Stimulated activated effector memory CD8-positive, alpha-beta T cell treated with anti-CD3 and anti-CD28 coated beads, Interleukin-12 subunit alpha, Interleukin-12 subunit beta, amount 100 ng/mL, for 72 hours (primary cell): ENCODE measurements at regions not wholly inside any gene's neighbourhood (a gene's known extent, or its start where the extent isn't known, plus 50 kb on each side); places are given as distances from the start of the nearest gene placed in this dataset.

Experiments used
- ATAC-seq: fragments of 150-1000 bp; cut with Tn5 transposase; 2 replicates; pipeline ENCODE4 v1.10.0; 2021
- DNase-seq, 2 donors: peaks; one replicate each; pipeline ENCODE4 v3.0.0; 2021 to 2022; ENCODE audit warnings: low spot score in 2 of 2
- H3K27ac Mint-ChIP-seq: one replicate; pipeline ENCODE4 v1.8.0; 2022; ENCODE audit warnings: mild to moderate bottlenecking, mixed read lengths
- H3K36me3 Mint-ChIP-seq: one replicate; pipeline ENCODE4 v1.8.0; 2022; ENCODE audit warnings: mild to moderate bottlenecking, mixed read lengths
- H3K4me1 Mint-ChIP-seq: one replicate; pipeline ENCODE4 v1.8.0; 2022; ENCODE audit warnings: mixed read lengths
- H3K4me3 Mint-ChIP-seq: one replicate; pipeline ENCODE4 v1.8.0; 2022; ENCODE audit warnings: mild to moderate bottlenecking, mixed read lengths
- H3K9me3 Mint-ChIP-seq: one replicate; pipeline ENCODE4 v1.8.0; 2022; ENCODE audit warnings: mixed read lengths

DNA sequence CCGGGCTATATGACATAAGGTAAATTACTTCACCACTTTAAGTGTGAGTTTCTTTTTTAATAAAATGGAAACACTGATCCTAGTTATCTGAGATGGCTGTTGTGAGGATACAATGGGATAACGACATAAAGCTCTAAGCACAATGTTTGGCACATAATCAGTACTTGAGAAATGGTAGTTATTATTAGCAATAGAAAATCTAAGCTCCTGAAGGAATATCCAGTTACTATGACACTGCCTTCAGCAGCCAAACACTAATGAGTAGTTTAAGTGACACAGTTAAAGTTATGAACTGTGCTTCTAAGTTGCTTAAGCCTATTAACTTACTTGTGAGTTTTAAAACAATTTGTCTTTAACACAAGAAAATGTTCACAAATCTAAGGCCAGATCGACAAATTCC is 96.8 kb downstream of the ELAPOR2 start:
- H3K36me3 Mint-ChIP-seq: no peaks in the 10 kb centered on the region
- no peak overlapping the region for H3K27ac Mint-ChIP-seq
- ATAC-seq (no peak), DNase-seq (no peak)
- no peaks in the 10 kb centered on the region for H3K4me1 Mint-ChIP-seq
- no peak overlapping the region for H3K4me3 Mint-ChIP-seq
- no peaks in the 10 kb centered on the region for H3K9me3 Mint-ChIP-seq

- ATAC-seq (no peak), DNase-seq (no peak)
- Mint-ChIP-seq H3K4me3 (no peak overlapping the region), H3K27ac (no peak overlapping the region), H3K4me1 (no peaks in the 10 kb centered on the region), H3K9me3 (no peaks in the 10 kb centered on the region), H3K36me3 (no peaks in the 10 kb centered on the region)
Observed at GRCh38 chr7:86961686-86962085, 97.8 kb downstream of the ELAPOR2 start.

- no peak overlapping the region for H3K4me3 Mint-ChIP-seq
- H3K9me3 Mint-ChIP-seq: no peaks in the 10 kb centered on the region
- no peaks in the 10 kb centered on the region for H3K4me1 Mint-ChIP-seq
- no peaks in the 10 kb centered on the region for H3K36me3 Mint-ChIP-seq
- H3K27ac Mint-ChIP-seq: no peak overlapping the region
- no peak for DNase-seq
- ATAC-seq: no peak
Observed at GRCh38 chr7:86958380-86958779, 101.1 kb downstream of the ELAPOR2 start.

GRCh38 chr7:86956567-86956966 is 102.9 kb downstream of the ELAPOR2 start:
- no peak overlapping the region for H3K27ac Mint-ChIP-seq
- DNase-seq (no peak), ATAC-seq (no peak)
- no peak overlapping the region for H3K4me3 Mint-ChIP-seq
- no peaks in the 10 kb centered on the region for H3K4me1 Mint-ChIP-seq
- H3K36me3 Mint-ChIP-seq: no peaks in the 10 kb centered on the region
- no peaks in the 10 kb centered on the region for H3K9me3 Mint-ChIP-seq

GRCh38 chr7:86955895-86956503 is 103.5 kb downstream of the ELAPOR2 start:
- no peak overlapping the region for H3K4me3 Mint-ChIP-seq
- ATAC-seq (no peak), DNase-seq (no peak)
- H3K36me3 Mint-ChIP-seq: no peaks in the 10 kb centered on the region
- no peaks in the 10 kb centered on the region for H3K4me1 Mint-ChIP-seq
- H3K9me3 Mint-ChIP-seq: no peaks in the 10 kb centered on the region
- no peak overlapping the region for H3K27ac Mint-ChIP-seq

DNA sequence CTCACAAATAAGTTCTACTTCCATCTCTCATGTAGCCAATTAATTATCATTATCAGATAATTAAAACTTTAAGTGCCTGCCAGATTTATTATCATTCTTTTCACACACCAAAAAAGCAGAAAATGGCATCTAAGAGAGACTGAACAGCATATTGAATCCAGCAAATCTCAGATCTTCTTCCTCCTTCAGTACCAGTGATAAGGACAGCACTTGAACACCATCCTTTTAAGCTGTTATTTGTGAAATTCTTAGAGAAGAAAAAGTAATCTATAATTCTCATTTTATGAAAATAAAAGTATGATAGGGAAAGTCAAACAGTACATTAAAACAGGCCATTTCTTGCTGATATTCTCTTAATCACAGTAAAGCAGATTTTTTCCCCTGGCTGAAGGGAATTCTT is 104.5 kb downstream of the ELAPOR2 start:
- Mint-ChIP-seq H3K9me3 (no peaks in the 10 kb centered on the region), H3K4me3 (no peak overlapping the region), H3K4me1 (no peaks in the 10 kb centered on the region), H3K36me3 (no peaks in the 10 kb centered on the region), H3K27ac (no peak overlapping the region)
- DNase-seq (no peak), ATAC-seq (no peak)

GRCh38 chr7:86953653-86954336 is 105.7 kb downstream of the ELAPOR2 start:
- ATAC-seq: no peak

GRCh38 chr7:86953219-86953618 is 106.2 kb downstream of the ELAPOR2 start:
- DNase-seq: no peak

More at GRCh38 chr7:86953653-86954336, 105.7 kb downstream of the ELAPOR2 start:
- Mint-ChIP-seq H3K36me3 (no peaks in the 10 kb centered on the region), H3K9me3 (no peaks in the 10 kb centered on the region), H3K4me3 (no peak overlapping the region), H3K4me1 (peaks cover 2% of the 10 kb centered on the region), H3K27ac (no peak overlapping the region)
- no peak for DNase-seq

DNA sequence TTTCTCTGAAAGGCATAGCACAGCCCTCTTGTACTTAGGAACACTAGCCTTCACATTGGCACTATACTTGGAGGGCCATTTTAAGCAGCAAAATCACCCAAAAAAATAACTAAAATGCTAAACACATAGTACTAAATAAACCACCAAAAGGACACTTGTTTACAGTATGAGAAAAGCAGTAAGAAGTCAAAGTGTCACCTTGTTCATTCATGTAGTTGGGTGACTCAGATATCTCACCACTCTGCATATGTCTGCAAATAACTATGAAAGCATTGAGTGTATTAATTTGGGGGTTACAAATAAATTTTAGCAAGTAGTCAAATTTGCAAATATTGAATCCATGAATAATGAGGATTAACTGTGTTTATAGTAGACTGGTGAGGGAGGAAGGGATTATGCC is 107.6 kb downstream of the ELAPOR2 start:
- DNase-seq (no peak), ATAC-seq (peak; percentile 81)
- H3K36me3 Mint-ChIP-seq: no peaks in the 10 kb centered on the region

More at GRCh38 chr7:86953219-86953618, 106.2 kb downstream of the ELAPOR2 start:
- H3K27ac Mint-ChIP-seq: no peak overlapping the region
- ATAC-seq: no peak
- H3K4me3 Mint-ChIP-seq: no peak overlapping the region
- H3K4me1 Mint-ChIP-seq: peaks cover 5% of the 10 kb centered on the region
- no peaks in the 10 kb centered on the region for H3K9me3 Mint-ChIP-seq
- H3K36me3 Mint-ChIP-seq: no peaks in the 10 kb centered on the region

GRCh38 chr7:86950944-86951343 is 108.5 kb downstream of the ELAPOR2 start:
- H3K9me3 Mint-ChIP-seq: no peaks in the 10 kb centered on the region
- H3K27ac Mint-ChIP-seq: no peak overlapping the region
- no peak for ATAC-seq
- no peak overlapping the region for H3K4me3 Mint-ChIP-seq
- no peak for DNase-seq
- no peaks in the 10 kb centered on the region for H3K36me3 Mint-ChIP-seq
- H3K4me1 Mint-ChIP-seq: peaks cover 5% of the 10 kb centered on the region

More for the DNA sequence above, 107.6 kb downstream of the ELAPOR2 start:
- Mint-ChIP-seq H3K4me3 (no peak overlapping the region), H3K27ac (no peak overlapping the region), H3K9me3 (no peaks in the 10 kb centered on the region), H3K4me1 (peaks cover 5% of the 10 kb centered on the region)

DNA sequence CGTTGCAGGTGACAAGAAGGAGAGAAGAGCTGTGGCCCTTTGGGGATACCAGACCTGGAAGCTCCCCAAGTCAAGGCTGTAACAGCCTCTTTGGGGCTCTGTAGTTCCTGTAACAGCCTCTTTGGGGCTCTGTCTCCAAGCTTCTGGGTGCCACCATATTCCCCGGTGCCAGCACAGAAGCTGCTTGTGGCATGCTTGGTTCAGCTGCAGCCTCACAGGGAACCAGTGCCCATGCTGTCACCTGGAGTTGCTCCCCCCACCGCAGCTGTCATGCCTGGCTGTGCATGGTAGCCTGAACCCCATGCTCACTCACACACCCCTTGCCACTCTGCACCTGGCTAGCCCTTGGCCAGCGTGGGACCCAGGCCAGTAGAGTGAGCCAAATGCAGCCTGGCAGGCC is 109.1 kb downstream of the ELAPOR2 start:
- DNase-seq (no peak), ATAC-seq (no peak)
- Mint-ChIP-seq H3K4me1 (peaks cover 5% of the 10 kb centered on the region), H3K4me3 (no peak overlapping the region), H3K27ac (no peak overlapping the region), H3K9me3 (no peaks in the 10 kb centered on the region), H3K36me3 (no peaks in the 10 kb centered on the region)

DNA sequence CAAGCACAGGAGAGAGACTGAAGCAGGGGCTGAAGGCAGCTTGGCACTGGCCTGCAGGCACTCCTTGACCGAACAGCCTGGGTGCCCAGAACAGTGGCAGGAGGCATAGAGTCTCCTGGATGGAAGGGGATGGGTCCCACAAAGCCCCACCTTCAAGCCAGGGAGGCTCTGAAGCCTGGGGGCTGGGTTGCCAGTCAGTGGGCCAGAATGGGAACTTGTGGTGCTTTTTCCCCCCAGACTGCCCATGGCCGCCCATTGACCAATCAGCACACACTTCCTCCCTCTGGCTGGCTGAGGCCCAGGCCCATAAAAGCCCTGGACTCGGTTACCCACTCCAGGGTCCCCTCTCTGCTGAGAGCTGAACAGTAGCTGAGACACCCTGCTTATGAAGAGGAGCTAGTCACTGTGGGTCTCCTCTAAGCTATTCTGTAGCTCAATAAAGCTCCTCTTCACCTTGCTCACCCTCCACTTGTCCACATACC is 109.6 kb downstream of the ELAPOR2 start:
- H3K9me3 Mint-ChIP-seq: no peaks in the 10 kb centered on the region
- H3K4me1 Mint-ChIP-seq: peaks cover 5% of the 10 kb centered on the region
- no peak overlapping the region for H3K27ac Mint-ChIP-seq
- ATAC-seq (peak; percentile 11), DNase-seq (no peak)
- no peak overlapping the region for H3K4me3 Mint-ChIP-seq
- no peaks in the 10 kb centered on the region for H3K36me3 Mint-ChIP-seq

GRCh38 chr7:86949052-86949778 is 110.2 kb downstream of the ELAPOR2 start:
- peak; percentile 74 for ATAC-seq
- no peak overlapping the region for H3K27ac Mint-ChIP-seq
- H3K36me3 Mint-ChIP-seq: no peaks in the 10 kb centered on the region
- peaks cover 5% of the 10 kb centered on the region for H3K4me1 Mint-ChIP-seq
- H3K9me3 Mint-ChIP-seq: no peaks in the 10 kb centered on the region
- DNase-seq: no peak
- no peak overlapping the region for H3K4me3 Mint-ChIP-seq

GRCh38 chr7:86947929-86948328 is 111.5 kb downstream of the ELAPOR2 start:
- Mint-ChIP-seq H3K4me1 (peaks cover 5% of the 10 kb centered on the region), H3K27ac (no peak overlapping the region), H3K36me3 (no peaks in the 10 kb centered on the region), H3K9me3 (no peaks in the 10 kb centered on the region), H3K4me3 (no peak overlapping the region)
- ATAC-seq: no peak
- DNase-seq: no peak

- ATAC-seq (no peak), DNase-seq (no peak)
- H3K36me3 Mint-ChIP-seq: no peaks in the 10 kb centered on the region
- H3K4me3 Mint-ChIP-seq: no peak overlapping the region
- H3K4me1 Mint-ChIP-seq: no peaks in the 10 kb centered on the region
- H3K9me3 Mint-ChIP-seq: no peaks in the 10 kb centered on the region
- no peak overlapping the region for H3K27ac Mint-ChIP-seq
Observed at GRCh38 chr7:86943447-86943846, 116.0 kb downstream of the ELAPOR2 start.

DNA sequence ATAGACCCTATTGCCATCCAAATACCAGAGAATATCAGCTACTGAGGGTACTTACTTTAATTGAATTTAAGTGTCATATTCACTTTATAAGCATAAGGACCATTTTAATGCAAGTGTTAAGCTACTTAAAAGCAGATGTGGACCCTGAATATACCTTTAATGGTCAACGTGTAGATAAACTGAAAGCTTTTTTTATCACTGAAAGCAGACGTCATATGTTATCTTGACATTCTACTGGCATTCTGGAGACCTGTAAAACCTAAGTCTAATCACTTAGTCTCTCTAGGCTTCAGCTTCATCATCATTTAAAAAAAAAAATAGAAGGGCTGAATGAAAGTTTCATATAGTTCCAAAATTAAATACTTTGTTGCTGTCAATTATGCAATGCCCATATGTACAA is 116.5 kb downstream of the ELAPOR2 start:
- DNase-seq (no peak), ATAC-seq (no peak)
- H3K4me1 Mint-ChIP-seq: no peaks in the 10 kb centered on the region
- H3K27ac Mint-ChIP-seq: no peak overlapping the region
- no peaks in the 10 kb centered on the region for H3K9me3 Mint-ChIP-seq
- no peaks in the 10 kb centered on the region for H3K36me3 Mint-ChIP-seq
- no peak overlapping the region for H3K4me3 Mint-ChIP-seq
